Smooth muscle cell (in vitro differentiated cells): ENCODE measurements at regions not wholly inside any gene's neighbourhood (a gene's known extent, or its start where the extent isn't known, plus 50 kb on each side); places are given as distances from the start of the nearest gene placed in this dataset.

Source experiments
- DNase-seq: peaks from one replicate; lab custom pipeline; 2025; ENCODE audit not compliant: unreplicated experiment; lab: John Stamatoyannopoulos, UW
- H2AFZ ChIP-seq: fragments of 200-600 bp; sonication (generic); 2 replicates; pipeline ENCODE4 v1.6.0; 2016; ENCODE audit warnings: antibody characterized with exemption, low read depth, mild to moderate bottlenecking
- H3F3A ChIP-seq: fragments of 200-600 bp; sonication (generic); 2 replicates; pipeline ENCODE4 v1.6.0; 2017; ENCODE audit warnings: antibody characterized with exemption, low read depth
- H3K27ac ChIP-seq: fragments of 200-600 bp; sonication (generic); 2 replicates; pipeline ENCODE4 v1.5.1; 2016; ENCODE audit warnings: low read depth, mild to moderate bottlenecking
- H3K27me3 ChIP-seq: fragments of 200-600 bp; sonication (generic); 2 replicates; pipeline ENCODE4 v1.6.1; 2016; ENCODE audit warnings: low read depth, mild to moderate bottlenecking
- H3K36me3 ChIP-seq: fragments of 200-600 bp; sonication (generic); 2 replicates; pipeline ENCODE4 v1.5.1; 2016; ENCODE audit warnings: low read depth
- H3K4me1 ChIP-seq: fragments of 200-600 bp; sonication (generic); 2 replicates; pipeline ENCODE4 v1.5.1; 2016; ENCODE audit warnings: low read depth
- H3K4me2 ChIP-seq: fragments of 200-600 bp; sonication (generic); 2 replicates; pipeline ENCODE4 v1.6.0; 2016; ENCODE audit warnings: mild to moderate bottlenecking
- H3K4me3 ChIP-seq: fragments of 200-600 bp; sonication (generic); 2 replicates; pipeline ENCODE4 v1.5.1; 2016; ENCODE audit warnings: mild to moderate bottlenecking
- H3K79me2 ChIP-seq: fragments of 200-600 bp; sonication (generic); 2 replicates; pipeline ENCODE4 v1.6.0; 2016; ENCODE audit warnings: low read depth, mild to moderate bottlenecking
- H3K9ac ChIP-seq: fragments of 200-600 bp; sonication (generic); 2 replicates; pipeline ENCODE4 v1.6.0; 2016; ENCODE audit warnings: low read depth
- H3K9me3 ChIP-seq: fragments of 200-600 bp; sonication (generic); replicated peaks from 2 replicates; pipeline ENCODE4 v1.5.1; 2016; ENCODE audit warnings: low read depth
- H4K20me1 ChIP-seq: fragments of 200-600 bp; sonication (generic); 2 replicates; pipeline ENCODE4 v1.6.0; 2016; ENCODE audit warnings: low read depth
- WGBS: methylation state at CpG from one replicate; pipeline ENCODE4 v1.1.7; 2016; ENCODE audit warnings: low lambda C conversion rate; 5-methylcytosine and 5-hydroxymethylcytosine counted together
- TF ChIP-seq, protein P1 (sequence below): fragments of 200-600 bp; sonication (generic); IDR thresholded peaks from 2 replicates; pipeline ENCODE4 v1.5.1; 2017; ENCODE audit warnings: borderline replicate concordance, mild to moderate bottlenecking, antibody characterized with exemption; ENCODE audit not compliant: insufficient read depth, poor library complexity, severe bottlenecking

GRCh38 chr4:11342401-11342800 is 86.3 kb downstream of the HS3ST1 start:
- no peak overlapping the region for H3K4me2 ChIP-seq
- H3K4me3 ChIP-seq = no peak overlapping the region
- no peak overlapping the region for H3K27ac ChIP-seq
- no peak overlapping the region for H2AFZ ChIP-seq
- H3K27me3 ChIP-seq = no peaks in the 10 kb centered on the region
- no peaks in the 10 kb centered on the region for H3K9me3 ChIP-seq
- TF ChIP-seq, protein P1, sequence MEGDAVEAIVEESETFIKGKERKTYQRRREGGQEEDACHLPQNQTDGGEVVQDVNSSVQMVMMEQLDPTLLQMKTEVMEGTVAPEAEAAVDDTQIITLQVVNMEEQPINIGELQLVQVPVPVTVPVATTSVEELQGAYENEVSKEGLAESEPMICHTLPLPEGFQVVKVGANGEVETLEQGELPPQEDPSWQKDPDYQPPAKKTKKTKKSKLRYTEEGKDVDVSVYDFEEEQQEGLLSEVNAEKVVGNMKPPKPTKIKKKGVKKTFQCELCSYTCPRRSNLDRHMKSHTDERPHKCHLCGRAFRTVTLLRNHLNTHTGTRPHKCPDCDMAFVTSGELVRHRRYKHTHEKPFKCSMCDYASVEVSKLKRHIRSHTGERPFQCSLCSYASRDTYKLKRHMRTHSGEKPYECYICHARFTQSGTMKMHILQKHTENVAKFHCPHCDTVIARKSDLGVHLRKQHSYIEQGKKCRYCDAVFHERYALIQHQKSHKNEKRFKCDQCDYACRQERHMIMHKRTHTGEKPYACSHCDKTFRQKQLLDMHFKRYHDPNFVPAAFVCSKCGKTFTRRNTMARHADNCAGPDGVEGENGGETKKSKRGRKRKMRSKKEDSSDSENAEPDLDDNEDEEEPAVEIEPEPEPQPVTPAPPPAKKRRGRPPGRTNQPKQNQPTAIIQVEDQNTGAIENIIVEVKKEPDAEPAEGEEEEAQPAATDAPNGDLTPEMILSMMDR = no peak
- 74% methylated on average over 6 of the region's 6 CpGs for WGBS
- no peaks in the 10 kb centered on the region for H3K36me3 ChIP-seq
- no peaks in the 10 kb centered on the region for H3F3A ChIP-seq
- no peaks in the 10 kb centered on the region for H3K79me2 ChIP-seq
- no peaks in the 10 kb centered on the region for H4K20me1 ChIP-seq
- H3K4me1 ChIP-seq = no peaks in the 10 kb centered on the region
- no peak for DNase-seq
- H3K9ac ChIP-seq = no peak overlapping the region

DNA sequence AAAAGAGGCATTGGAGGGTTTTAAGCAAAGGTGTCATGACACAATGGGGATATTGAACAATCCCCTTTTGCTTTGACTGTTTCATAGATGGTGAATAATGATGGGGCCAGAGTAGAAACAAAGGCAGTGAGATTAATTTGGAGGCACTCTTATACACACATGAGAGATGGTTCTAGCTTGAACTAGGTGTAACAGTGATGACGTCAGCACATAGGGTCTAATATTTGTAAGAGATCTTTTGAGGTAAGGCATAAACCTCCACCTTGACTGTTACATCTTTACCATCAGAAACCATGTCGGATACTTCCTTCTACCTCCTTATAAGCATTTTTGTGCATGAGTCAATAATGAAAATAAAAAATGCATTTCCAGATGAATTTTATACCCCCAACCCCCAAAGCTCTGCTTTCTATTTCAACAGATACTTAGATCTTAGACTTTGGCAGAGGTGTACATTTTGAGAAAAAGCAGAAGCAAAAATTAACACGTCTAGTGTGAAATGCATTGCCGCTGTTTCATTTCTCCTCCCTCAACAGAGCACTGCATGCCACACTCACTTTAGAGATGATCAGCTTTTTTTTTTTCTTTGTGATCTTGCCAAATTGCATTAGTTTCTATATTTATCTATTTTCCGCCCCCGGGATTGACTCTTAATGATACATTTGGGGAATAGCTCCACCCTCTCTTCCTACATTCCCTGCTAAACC is 87.2 kb downstream of the HS3ST1 start:
- no peak overlapping the region for H2AFZ ChIP-seq
- 93% methylated on average over 6 of the region's 6 CpGs for WGBS
- H3K27ac ChIP-seq = no peak overlapping the region
- H3K79me2 ChIP-seq = no peaks in the 10 kb centered on the region
- DNase-seq = no peak
- TF ChIP-seq, protein P1 = no peak
- no peaks in the 10 kb centered on the region for H3K4me1 ChIP-seq
- no peaks in the 10 kb centered on the region for H3K9me3 ChIP-seq
- H3K27me3 ChIP-seq = no peaks in the 10 kb centered on the region
- no peaks in the 10 kb centered on the region for H4K20me1 ChIP-seq
- no peaks in the 10 kb centered on the region for H3F3A ChIP-seq
- no peak overlapping the region for H3K4me3 ChIP-seq
- no peak overlapping the region for H3K4me2 ChIP-seq
- no peak overlapping the region for H3K9ac ChIP-seq
- H3K36me3 ChIP-seq = no peaks in the 10 kb centered on the region

DNA sequence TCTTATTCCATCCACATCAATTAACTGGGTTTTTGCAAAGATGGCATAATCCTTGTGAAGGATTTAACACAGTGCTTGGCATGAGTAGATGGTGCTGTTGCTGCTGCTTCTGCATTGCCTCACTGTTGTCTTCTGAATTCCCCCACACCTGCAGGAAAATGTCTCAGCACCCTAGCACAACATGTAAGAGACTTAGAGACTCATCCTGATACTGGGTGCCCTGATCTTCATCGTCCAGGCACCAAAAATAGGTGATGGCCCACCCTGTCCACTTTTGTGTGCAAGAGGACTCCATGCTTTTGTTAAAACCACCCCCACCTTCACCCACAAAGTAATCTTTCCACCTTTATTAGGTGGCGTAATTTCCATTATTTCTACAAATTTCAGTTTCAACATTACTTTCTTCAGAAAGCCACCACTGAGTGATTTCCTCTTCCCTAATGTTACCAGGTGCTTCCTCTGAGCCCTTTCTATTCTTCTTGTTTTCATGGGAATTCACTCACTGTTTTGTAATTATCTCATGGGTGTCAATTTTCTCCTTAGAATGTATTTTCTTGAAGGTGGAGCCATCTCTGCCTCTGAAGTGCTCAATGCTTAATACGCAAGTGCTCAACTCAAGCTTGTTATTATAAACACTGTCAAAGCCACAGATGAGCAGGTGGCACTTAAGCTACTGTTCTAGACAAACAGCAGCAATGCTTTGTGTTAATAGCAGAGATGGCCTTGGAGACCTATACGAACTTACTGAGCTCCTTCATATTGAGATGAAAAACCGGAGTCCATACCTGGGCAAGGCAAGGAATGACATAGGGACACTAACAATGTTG is 89.5 kb downstream of the HS3ST1 start:
- Histone ChIP-seq H2AFZ (no peak overlapping the region), H3K36me3 (no peaks in the 10 kb centered on the region), H3K27me3 (no peaks in the 10 kb centered on the region), H3K9ac (no peak overlapping the region), H3K4me2 (no peak overlapping the region), H3K9me3 (no peaks in the 10 kb centered on the region), H3K27ac (no peak overlapping the region), H3F3A (no peaks in the 10 kb centered on the region), H3K4me1 (no peaks in the 10 kb centered on the region), H3K4me3 (no peak overlapping the region), H4K20me1 (no peaks in the 10 kb centered on the region), H3K79me2 (no peaks in the 10 kb centered on the region)
- TF ChIP-seq, protein P1 = no peak
- WGBS = 93% methylated on average over 5 of the region's 5 CpGs
- no peak for DNase-seq

DNA sequence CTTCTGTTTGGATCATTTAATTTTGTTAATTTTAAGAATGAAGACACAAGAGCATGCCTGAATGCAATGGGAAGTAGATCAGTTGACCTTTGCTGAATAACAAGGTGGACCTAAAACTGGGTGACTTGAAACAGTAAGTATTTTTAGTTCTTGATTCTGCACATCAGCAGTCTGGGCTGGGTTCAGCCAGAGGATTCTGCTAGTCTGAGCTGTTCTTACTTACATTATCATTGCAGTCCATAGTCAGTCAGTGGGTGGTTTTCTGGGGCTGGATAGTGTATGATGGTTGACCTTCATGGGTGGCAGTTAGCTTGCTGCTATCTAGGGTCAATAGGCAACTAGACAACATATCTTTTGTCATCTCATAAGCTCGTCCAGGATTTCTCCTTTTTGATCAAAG is 91.4 kb downstream of the HS3ST1 start:
- Histone ChIP-seq H3K4me1 (no peaks in the 10 kb centered on the region), H3F3A (no peaks in the 10 kb centered on the region), H3K9me3 (no peaks in the 10 kb centered on the region), H2AFZ (no peak overlapping the region), H3K9ac (no peak overlapping the region), H3K4me3 (no peak overlapping the region), H3K36me3 (no peaks in the 10 kb centered on the region), H4K20me1 (no peaks in the 10 kb centered on the region), H3K4me2 (no peak overlapping the region), H3K79me2 (no peaks in the 10 kb centered on the region), H3K27me3 (no peaks in the 10 kb centered on the region), H3K27ac (no peak overlapping the region)
- TF ChIP-seq, protein P1 = no peak
- DNase-seq = no peak
- WGBS = 93% methylated on average over 1 of the region's 1 CpG
